ENCODE measurements at regions not wholly inside any gene's neighbourhood (a gene's known extent, or its start where the extent isn't known, plus 50 kb on each side); places are given as distances from the start of the nearest gene placed in this dataset.

GRCh38 chrX:4277122-4277521 lies 563.7 kb upstream of the PRKX start:
- H3K27me3 ChIP-seq (ENCODE audit: control insufficient read depth in 3 of 3, insufficient read depth in 3 of 3, low read length in 2 of 3): peaks cover 0 to 3% (median 0%) of the 10 kb centered on the region in 3 donors
- no peaks in the 10 kb centered on the region for H3K36me3 ChIP-seq (ENCODE audit: control insufficient read depth in 4 of 4, insufficient read depth in 4 of 4, low read length in 4 of 4)
- no peak for TF ChIP-seq CTCF (IDR thresholded peaks at IDR 0.05; ENCODE audit: control extremely low read depth, extremely low read depth)
- WGBS, 2 donors: 74 to 83% methylated on average over 4 of the region's 4 CpGs
- H3K27ac ChIP-seq (ENCODE audit: low read depth in 1 of 2, low read length in 1 of 2): no peak overlapping the region
- H3K4me1 ChIP-seq (ENCODE audit: control insufficient read depth in 5 of 5, insufficient read depth in 5 of 5, low read length in 5 of 5): no peaks in the 10 kb centered on the region
- no peak overlapping the region for H3K9ac ChIP-seq (ENCODE audit: insufficient read depth in 1 of 2, low read length in 2 of 2)
- H3K4me3 ChIP-seq: no peak overlapping the region
- H3K9me3 ChIP-seq (ENCODE audit: control insufficient read depth in 4 of 4, insufficient read depth in 3 of 4, low read length in 3 of 4): no peaks in the 10 kb centered on the region
- DNase-seq (no peak), ATAC-seq (ENCODE audit: insufficient read depth, low FRiP score) (no peak)

GRCh38 chrX:4268676-4269075 lies 555.2 kb upstream of the PRKX start:
- 37 to 41% methylated on average over 2 of the region's 2 CpGs for WGBS, 2 donors
- no peak for TF ChIP-seq CTCF (IDR thresholded peaks at IDR 0.05; ENCODE audit: control extremely low read depth, extremely low read depth)
- no peak overlapping the region for H3K4me3 ChIP-seq
- H3K9me3 ChIP-seq (ENCODE audit: control insufficient read depth in 4 of 4, insufficient read depth in 3 of 4, low read length in 3 of 4): no peaks in the 10 kb centered on the region
- H3K27ac ChIP-seq (ENCODE audit: low read depth in 1 of 2, low read length in 1 of 2): no peak overlapping the region
- ATAC-seq (ENCODE audit: insufficient read depth, low FRiP score) (no peak), DNase-seq (no peak)
- H3K9ac ChIP-seq (ENCODE audit: insufficient read depth in 1 of 2, low read length in 2 of 2): no peak overlapping the region
- H3K4me1 ChIP-seq (ENCODE audit: control insufficient read depth in 5 of 5, insufficient read depth in 5 of 5, low read length in 5 of 5): no peaks in the 10 kb centered on the region
- H3K36me3 ChIP-seq (ENCODE audit: control insufficient read depth in 4 of 4, insufficient read depth in 4 of 4, low read length in 4 of 4): no peaks in the 10 kb centered on the region
- peaks cover 0 to 11% (median 0%) of the 10 kb centered on the region in 3 donors for H3K27me3 ChIP-seq (ENCODE audit: control insufficient read depth in 3 of 3, insufficient read depth in 3 of 3, low read length in 2 of 3)

- H3K27ac ChIP-seq (ENCODE audit: low read depth in 1 of 2, low read length in 1 of 2): no peak overlapping the region
- ATAC-seq (ENCODE audit: insufficient read depth, low FRiP score) (no peak), DNase-seq (no peak)
- H3K4me1 ChIP-seq (ENCODE audit: control insufficient read depth in 5 of 5, insufficient read depth in 5 of 5, low read length in 5 of 5): no peaks in the 10 kb centered on the region
- H3K27me3 ChIP-seq (ENCODE audit: control insufficient read depth in 3 of 3, insufficient read depth in 3 of 3, low read length in 2 of 3): peaks cover 0 to 10% (median 0%) of the 10 kb centered on the region in 3 donors
- 78 to 89% methylated on average over 4 of the region's 4 CpGs for WGBS, 2 donors
- no peaks in the 10 kb centered on the region for H3K9me3 ChIP-seq (ENCODE audit: control insufficient read depth in 4 of 4, insufficient read depth in 3 of 4, low read length in 3 of 4)
- no peak overlapping the region for H3K4me3 ChIP-seq
- TF ChIP-seq CTCF (IDR thresholded peaks at IDR 0.05; ENCODE audit: control extremely low read depth, extremely low read depth): no peak
- no peak overlapping the region for H3K9ac ChIP-seq (ENCODE audit: insufficient read depth in 1 of 2, low read length in 2 of 2)
- H3K36me3 ChIP-seq (ENCODE audit: control insufficient read depth in 4 of 4, insufficient read depth in 4 of 4, low read length in 4 of 4): no peaks in the 10 kb centered on the region
These were observed 551.6 kb upstream of the PRKX start for GRCh38 chrX:4265036-4265435.

Measured in lung (tissue), 11 donors.